Liver (tissue), 7 donors: ENCODE measurements at regions not wholly inside any gene's neighbourhood (a gene's known extent, or its start where the extent isn't known, plus 50 kb on each side); places are given as distances from the start of the nearest gene placed in this dataset.

Experiments used
- DNase-seq: peaks from one replicate; pipeline ENCODE4 v3.0.0-alpha.2; 2017; ENCODE audit warnings: low spot score
- H3K27ac ChIP-seq, 2 donors: one replicate each; pipeline ENCODE4 v1.7.0; 2013; ENCODE audit warnings: inconsistent platforms in 2 of 2, low read length in 2 of 2, control low read depth in 1 of 2, low read depth in 1 of 2, mild to moderate bottlenecking in 1 of 2
- H3K27me3 ChIP-seq, 4 donors: one replicate each; pipeline versions ENCODE4 v1.6.1 to v1.7.0; 2013; ENCODE audit warnings: low read length in 3 of 4, inconsistent platforms in 1 of 4, mild to moderate bottlenecking in 1 of 4, moderate library complexity in 1 of 4; ENCODE audit not compliant: control insufficient read depth in 4 of 4, insufficient read depth in 4 of 4
- H3K36me3 ChIP-seq, 4 donors: one replicate each; pipeline versions ENCODE4 v1.6.1 to v1.7.0; 2013; ENCODE audit warnings: low read length in 3 of 4, mild to moderate bottlenecking in 3 of 4, low read depth in 1 of 4, moderate library complexity in 1 of 4; ENCODE audit not compliant: control insufficient read depth in 4 of 4, insufficient read depth in 3 of 4
- H3K4me1 ChIP-seq, 4 donors: one replicate each; pipeline versions ENCODE4 v1.6.1 to v1.7.0; 2013; ENCODE audit warnings: low read length in 3 of 4, mild to moderate bottlenecking in 3 of 4, moderate library complexity in 1 of 4; ENCODE audit not compliant: control insufficient read depth in 4 of 4, insufficient read depth in 4 of 4
- H3K4me3 ChIP-seq, 3 donors: one replicate each; pipeline versions ENCODE4 v1.6.1 to v1.7.0; 2013; ENCODE audit warnings: low read length in 3 of 3, control low read depth in 1 of 3, low read depth in 1 of 3, mild to moderate bottlenecking in 1 of 3
- H3K9ac ChIP-seq, 2 donors: one replicate each; pipeline ENCODE4 v1.7.0; 2013; ENCODE audit warnings: low read length in 2 of 2, mild to moderate bottlenecking in 2 of 2, moderate library complexity in 2 of 2, control low read depth in 1 of 2, low read depth in 1 of 2
- H3K9me3 ChIP-seq, 4 donors: one replicate each; pipeline versions ENCODE4 v1.6.1 to v1.7.0; 2013; ENCODE audit warnings: low read length in 3 of 4; ENCODE audit not compliant: control insufficient read depth in 4 of 4
- EGR1 ChIP-seq, 2 donors: IDR thresholded peaks; 2 replicates each; pipeline ENCODE4 v1.6.1; 2016 to 2018; ENCODE audit warnings: antibody characterized with exemption in 2 of 2, low read depth in 2 of 2
- FOXA1 ChIP-seq: IDR thresholded peaks from 2 replicates; pipeline ENCODE4 v1.6.1; 2016; ENCODE audit warnings: antibody characterized with exemption
- FOXA2 ChIP-seq: IDR thresholded peaks from 2 replicates; pipeline ENCODE4 v1.6.1; 2016; ENCODE audit warnings: antibody characterized with exemption
- GABPA ChIP-seq, 2 donors: IDR thresholded peaks in 1 of 2; conservative IDR thresholded peaks in 1 of 2; 2 replicates each; pipeline ENCODE4 v1.6.1; 2016; ENCODE audit warnings: antibody characterized with exemption in 2 of 2, mild to moderate bottlenecking in 1 of 2, moderate library complexity in 1 of 2
- HNF4A ChIP-seq, 2 donors: conservative IDR thresholded peaks; 2 replicates each; pipeline ENCODE4 v1.6.1; 2016; ENCODE audit warnings: antibody characterized with exemption in 2 of 2, mild to moderate bottlenecking in 2 of 2
- JUND ChIP-seq, 2 donors: IDR thresholded peaks; 2 replicates each; pipeline ENCODE4 v1.6.1; 2016; ENCODE audit warnings: antibody characterized with exemption in 2 of 2
- NR2F2 ChIP-seq: IDR thresholded peaks from 2 replicates; pipeline ENCODE4 v1.6.1; 2016; ENCODE audit warnings: antibody characterized with exemption
- RAD21 ChIP-seq, 2 donors: IDR thresholded peaks; 2 replicates each; pipeline ENCODE4 v1.6.1; 2016; ENCODE audit warnings: antibody characterized with exemption in 2 of 2, mild to moderate bottlenecking in 2 of 2
- RXRA ChIP-seq, 2 donors: IDR thresholded peaks; 2 replicates each; pipeline ENCODE4 v1.6.1; 2017 to 2018; ENCODE audit warnings: antibody characterized with exemption in 2 of 2, mild to moderate bottlenecking in 1 of 2
- SP1 ChIP-seq: IDR thresholded peaks from 2 replicates; pipeline ENCODE4 v1.6.1; 2018; ENCODE audit warnings: antibody characterized with exemption, mild to moderate bottlenecking
- TAF1 ChIP-seq: conservative IDR thresholded peaks from 2 replicates; pipeline ENCODE4 v1.6.1; 2016; ENCODE audit warnings: antibody characterized with exemption, mild to moderate bottlenecking
- YY1 ChIP-seq: IDR thresholded peaks from 2 replicates; pipeline ENCODE4 v1.6.1; 2016; ENCODE audit warnings: antibody characterized with exemption, mild to moderate bottlenecking
- TF ChIP-seq, protein P1 (sequence below): IDR thresholded peaks from 2 replicates; pipeline ENCODE4 v1.6.1; 2016; ENCODE audit warnings: antibody characterized with exemption
- TF ChIP-seq, protein P2 (sequence below): IDR thresholded peaks from 2 replicates; pipeline ENCODE4 v1.6.1; 2016; ENCODE audit warnings: antibody characterized with exemption
- TF ChIP-seq, protein P3 (sequence below): IDR thresholded peaks from 2 replicates; pipeline ENCODE4 v1.6.1; 2016; ENCODE audit warnings: antibody characterized with exemption, mild to moderate bottlenecking
- TF ChIP-seq, protein P4 (sequence below): fragments of 150-350 bp; IDR thresholded peaks from 2 replicates; pipeline ENCODE4 v1.5.1; 2017; ENCODE audit warnings: improper control_type of control experiment, low read depth, low read length; ENCODE audit not compliant: missing input control
- TF ChIP-seq, protein P5 (sequence below): IDR thresholded peaks from 2 replicates; pipeline ENCODE4 v1.6.1; 2016; ENCODE audit warnings: antibody characterized with exemption
- donor health status: healthy.
- donor health status: healthy.
- donor health status: healthy.
- donor health status: healthy.

DNA sequence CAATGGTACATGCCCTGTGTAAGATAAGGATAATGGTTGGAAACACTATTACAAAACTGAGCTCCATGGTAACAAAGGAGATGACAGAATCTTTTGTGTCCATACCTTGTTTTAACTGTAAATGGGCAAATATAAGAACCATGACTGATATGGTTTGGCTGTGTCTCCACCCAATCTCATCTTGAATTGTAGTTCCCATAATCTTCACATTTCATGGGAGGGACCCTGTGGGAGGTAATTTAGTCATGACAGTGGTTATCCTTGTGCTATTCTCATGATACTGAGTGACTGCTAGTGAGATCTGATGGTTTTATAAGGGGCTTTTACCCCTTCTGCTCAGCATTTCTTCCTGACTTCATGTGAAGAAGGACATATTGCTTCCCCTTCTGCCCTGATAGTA lies 211.7 kb upstream of the RGPD4 start:
- TF ChIP-seq JUND (IDR thresholded peaks at IDR 0.05) (no peak), NR2F2 (no peak), FOXA2 (no peak), SP1 (no peak), RAD21 (IDR thresholded peaks at IDR 0.05) (no peak), YY1 (no peak), GABPA (IDR thresholded peaks at IDR 0.05 in 1 of 2, conservative IDR thresholded peaks at IDR 0.05 in 1 of 2) (no peak), TAF1 (no peak)
- TF ChIP-seq, protein P1, sequence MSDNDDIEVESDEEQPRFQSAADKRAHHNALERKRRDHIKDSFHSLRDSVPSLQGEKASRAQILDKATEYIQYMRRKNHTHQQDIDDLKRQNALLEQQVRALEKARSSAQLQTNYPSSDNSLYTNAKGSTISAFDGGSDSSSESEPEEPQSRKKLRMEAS, result no peak
- TF ChIP-seq, protein P2, sequence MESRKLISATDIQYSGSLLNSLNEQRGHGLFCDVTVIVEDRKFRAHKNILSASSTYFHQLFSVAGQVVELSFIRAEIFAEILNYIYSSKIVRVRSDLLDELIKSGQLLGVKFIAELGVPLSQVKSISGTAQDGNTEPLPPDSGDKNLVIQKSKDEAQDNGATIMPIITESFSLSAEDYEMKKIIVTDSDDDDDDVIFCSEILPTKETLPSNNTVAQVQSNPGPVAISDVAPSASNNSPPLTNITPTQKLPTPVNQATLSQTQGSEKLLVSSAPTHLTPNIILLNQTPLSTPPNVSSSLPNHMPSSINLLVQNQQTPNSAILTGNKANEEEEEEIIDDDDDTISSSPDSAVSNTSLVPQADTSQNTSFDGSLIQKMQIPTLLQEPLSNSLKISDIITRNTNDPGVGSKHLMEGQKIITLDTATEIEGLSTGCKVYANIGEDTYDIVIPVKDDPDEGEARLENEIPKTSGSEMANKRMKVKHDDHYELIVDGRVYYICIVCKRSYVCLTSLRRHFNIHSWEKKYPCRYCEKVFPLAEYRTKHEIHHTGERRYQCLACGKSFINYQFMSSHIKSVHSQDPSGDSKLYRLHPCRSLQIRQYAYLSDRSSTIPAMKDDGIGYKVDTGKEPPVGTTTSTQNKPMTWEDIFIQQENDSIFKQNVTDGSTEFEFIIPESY, result no peak
- TF ChIP-seq, protein P3, sequence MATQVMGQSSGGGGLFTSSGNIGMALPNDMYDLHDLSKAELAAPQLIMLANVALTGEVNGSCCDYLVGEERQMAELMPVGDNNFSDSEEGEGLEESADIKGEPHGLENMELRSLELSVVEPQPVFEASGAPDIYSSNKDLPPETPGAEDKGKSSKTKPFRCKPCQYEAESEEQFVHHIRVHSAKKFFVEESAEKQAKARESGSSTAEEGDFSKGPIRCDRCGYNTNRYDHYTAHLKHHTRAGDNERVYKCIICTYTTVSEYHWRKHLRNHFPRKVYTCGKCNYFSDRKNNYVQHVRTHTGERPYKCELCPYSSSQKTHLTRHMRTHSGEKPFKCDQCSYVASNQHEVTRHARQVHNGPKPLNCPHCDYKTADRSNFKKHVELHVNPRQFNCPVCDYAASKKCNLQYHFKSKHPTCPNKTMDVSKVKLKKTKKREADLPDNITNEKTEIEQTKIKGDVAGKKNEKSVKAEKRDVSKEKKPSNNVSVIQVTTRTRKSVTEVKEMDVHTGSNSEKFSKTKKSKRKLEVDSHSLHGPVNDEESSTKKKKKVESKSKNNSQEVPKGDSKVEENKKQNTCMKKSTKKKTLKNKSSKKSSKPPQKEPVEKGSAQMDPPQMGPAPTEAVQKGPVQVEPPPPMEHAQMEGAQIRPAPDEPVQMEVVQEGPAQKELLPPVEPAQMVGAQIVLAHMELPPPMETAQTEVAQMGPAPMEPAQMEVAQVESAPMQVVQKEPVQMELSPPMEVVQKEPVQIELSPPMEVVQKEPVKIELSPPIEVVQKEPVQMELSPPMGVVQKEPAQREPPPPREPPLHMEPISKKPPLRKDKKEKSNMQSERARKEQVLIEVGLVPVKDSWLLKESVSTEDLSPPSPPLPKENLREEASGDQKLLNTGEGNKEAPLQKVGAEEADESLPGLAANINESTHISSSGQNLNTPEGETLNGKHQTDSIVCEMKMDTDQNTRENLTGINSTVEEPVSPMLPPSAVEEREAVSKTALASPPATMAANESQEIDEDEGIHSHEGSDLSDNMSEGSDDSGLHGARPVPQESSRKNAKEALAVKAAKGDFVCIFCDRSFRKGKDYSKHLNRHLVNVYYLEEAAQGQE, result no peak
- no peak for DNase-seq
- H3K9me3 ChIP-seq, result no peaks in the 10 kb centered on the region
- no peaks in the 10 kb centered on the region for H3K4me1 ChIP-seq
- no peak overlapping the region for H3K27ac ChIP-seq
- H3K4me3 ChIP-seq, result no peak overlapping the region
- H3K9ac ChIP-seq, result no peak overlapping the region
- no peaks in the 10 kb centered on the region for H3K36me3 ChIP-seq
- no peaks in the 10 kb centered on the region for H3K27me3 ChIP-seq

DNA sequence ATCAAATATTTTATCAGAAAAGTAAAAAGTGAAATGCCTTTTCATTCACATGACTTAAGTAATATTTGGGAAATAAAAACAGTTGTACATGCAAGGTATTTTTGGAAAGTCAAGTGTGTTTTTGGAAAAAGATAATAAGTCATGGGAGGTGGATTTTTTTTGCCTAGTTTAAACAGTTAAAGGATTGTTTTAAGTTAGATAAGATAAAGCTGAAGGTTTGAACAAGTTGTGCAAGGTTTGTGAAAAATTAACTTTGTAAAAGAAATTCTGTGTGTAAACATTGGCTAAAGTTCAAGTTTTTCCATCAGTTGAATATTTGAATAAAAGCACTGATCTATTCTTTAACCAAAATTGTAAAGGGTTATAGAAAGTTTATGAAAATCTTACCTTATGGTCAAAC lies 207.9 kb upstream of the RGPD4 start:
- Histone ChIP-seq H3K4me1 (no peaks in the 10 kb centered on the region), H3K9ac (no peak overlapping the region), H3K4me3 (no peak overlapping the region), H3K27me3 (no peaks in the 10 kb centered on the region), H3K9me3 (no peaks in the 10 kb centered on the region), H3K27ac (no peak overlapping the region), H3K36me3 (no peaks in the 10 kb centered on the region)
- no peak for DNase-seq
- TF ChIP-seq RAD21 (IDR thresholded peaks at IDR 0.05), result no peak
- no peak for TF ChIP-seq TAF1
- no peak for TF ChIP-seq EGR1 (IDR thresholded peaks at IDR 0.05; ENCODE audit: low read depth in 2 of 2)
- TF ChIP-seq, protein P4, sequence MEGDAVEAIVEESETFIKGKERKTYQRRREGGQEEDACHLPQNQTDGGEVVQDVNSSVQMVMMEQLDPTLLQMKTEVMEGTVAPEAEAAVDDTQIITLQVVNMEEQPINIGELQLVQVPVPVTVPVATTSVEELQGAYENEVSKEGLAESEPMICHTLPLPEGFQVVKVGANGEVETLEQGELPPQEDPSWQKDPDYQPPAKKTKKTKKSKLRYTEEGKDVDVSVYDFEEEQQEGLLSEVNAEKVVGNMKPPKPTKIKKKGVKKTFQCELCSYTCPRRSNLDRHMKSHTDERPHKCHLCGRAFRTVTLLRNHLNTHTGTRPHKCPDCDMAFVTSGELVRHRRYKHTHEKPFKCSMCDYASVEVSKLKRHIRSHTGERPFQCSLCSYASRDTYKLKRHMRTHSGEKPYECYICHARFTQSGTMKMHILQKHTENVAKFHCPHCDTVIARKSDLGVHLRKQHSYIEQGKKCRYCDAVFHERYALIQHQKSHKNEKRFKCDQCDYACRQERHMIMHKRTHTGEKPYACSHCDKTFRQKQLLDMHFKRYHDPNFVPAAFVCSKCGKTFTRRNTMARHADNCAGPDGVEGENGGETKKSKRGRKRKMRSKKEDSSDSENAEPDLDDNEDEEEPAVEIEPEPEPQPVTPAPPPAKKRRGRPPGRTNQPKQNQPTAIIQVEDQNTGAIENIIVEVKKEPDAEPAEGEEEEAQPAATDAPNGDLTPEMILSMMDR, result no peak
- TF ChIP-seq SP1, result no peak
- peak in 1 of 2 donors; percentile 46 for TF ChIP-seq HNF4A (conservative IDR thresholded peaks at IDR 0.05)
- peak; percentile 60 for TF ChIP-seq FOXA2
- TF ChIP-seq NR2F2, result no peak
- TF ChIP-seq, protein P2, result peak; percentile 43
- TF ChIP-seq, protein P1, result peak; percentile 12
- no peak for TF ChIP-seq FOXA1
- TF ChIP-seq YY1, result peak; percentile 13
- TF ChIP-seq, protein P5, sequence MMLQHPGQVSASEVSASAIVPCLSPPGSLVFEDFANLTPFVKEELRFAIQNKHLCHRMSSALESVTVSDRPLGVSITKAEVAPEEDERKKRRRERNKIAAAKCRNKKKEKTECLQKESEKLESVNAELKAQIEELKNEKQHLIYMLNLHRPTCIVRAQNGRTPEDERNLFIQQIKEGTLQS, result no peak
- TF ChIP-seq RXRA (IDR thresholded peaks at IDR 0.05), result peak in 1 of 2 donors; percentile 67
- TF ChIP-seq JUND (IDR thresholded peaks at IDR 0.05), result no peak
- TF ChIP-seq, protein P3, result no peak
